PC-9 (cell line): ENCODE measurements at regions not wholly inside any gene's neighbourhood (a gene's known extent, or its start where the extent isn't known, plus 50 kb on each side); places are given as distances from the start of the nearest gene placed in this dataset.

Experiments
- EZH2 ChIP-seq: fragments of 200-600 bp; sonication (generic); IDR thresholded peaks from 2 replicates; pipeline ENCODE4 v1.8.0; 2017; ENCODE audit warnings: antibody characterized with exemption, low read depth
- TF ChIP-seq, protein P1 (sequence below): fragments of 200-600 bp; sonication (generic); conservative IDR thresholded peaks from 2 replicates; pipeline ENCODE4 v1.6.1; 2017; ENCODE audit warnings: mixed run types, antibody characterized with exemption, mild to moderate bottlenecking, moderate library complexity

- TF ChIP-seq, protein P1, sequence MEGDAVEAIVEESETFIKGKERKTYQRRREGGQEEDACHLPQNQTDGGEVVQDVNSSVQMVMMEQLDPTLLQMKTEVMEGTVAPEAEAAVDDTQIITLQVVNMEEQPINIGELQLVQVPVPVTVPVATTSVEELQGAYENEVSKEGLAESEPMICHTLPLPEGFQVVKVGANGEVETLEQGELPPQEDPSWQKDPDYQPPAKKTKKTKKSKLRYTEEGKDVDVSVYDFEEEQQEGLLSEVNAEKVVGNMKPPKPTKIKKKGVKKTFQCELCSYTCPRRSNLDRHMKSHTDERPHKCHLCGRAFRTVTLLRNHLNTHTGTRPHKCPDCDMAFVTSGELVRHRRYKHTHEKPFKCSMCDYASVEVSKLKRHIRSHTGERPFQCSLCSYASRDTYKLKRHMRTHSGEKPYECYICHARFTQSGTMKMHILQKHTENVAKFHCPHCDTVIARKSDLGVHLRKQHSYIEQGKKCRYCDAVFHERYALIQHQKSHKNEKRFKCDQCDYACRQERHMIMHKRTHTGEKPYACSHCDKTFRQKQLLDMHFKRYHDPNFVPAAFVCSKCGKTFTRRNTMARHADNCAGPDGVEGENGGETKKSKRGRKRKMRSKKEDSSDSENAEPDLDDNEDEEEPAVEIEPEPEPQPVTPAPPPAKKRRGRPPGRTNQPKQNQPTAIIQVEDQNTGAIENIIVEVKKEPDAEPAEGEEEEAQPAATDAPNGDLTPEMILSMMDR: no peak
- no peak for TF ChIP-seq EZH2
Measured at GRCh38 chr11:122584670-122585069, 70.9 kb upstream of the UBASH3B start.
